Esophagus squamous epithelium (tissue), 4 donors: ENCODE measurements at regions not wholly inside any gene's neighbourhood (a gene's known extent, or its start where the extent isn't known, plus 50 kb on each side); places are given as distances from the start of the nearest gene placed in this dataset.

Experiments used
- POLR2A ChIP-seq, 4 donors: fragments of 450-650 bp; IDR thresholded peaks; one replicate each; pipeline ENCODE4 v1.6.1; 2017; ENCODE audit warnings: antibody characterized with exemption in 4 of 4, mild to moderate bottlenecking in 4 of 4, moderate library complexity in 3 of 4
- TF ChIP-seq, protein P1 (sequence below), 6 experiments: fragments of 450-650 bp in 4 of 6; fragments of 200-600 bp in 2 of 6; sonication (generic) in 2 of 6; IDR thresholded peaks; one replicate each; pipeline ENCODE4 v1.5.1; 2016 to 2019; ENCODE audit warnings: antibody characterized with exemption in 6 of 6, mild to moderate bottlenecking in 4 of 6, moderate library complexity in 4 of 6

DNA sequence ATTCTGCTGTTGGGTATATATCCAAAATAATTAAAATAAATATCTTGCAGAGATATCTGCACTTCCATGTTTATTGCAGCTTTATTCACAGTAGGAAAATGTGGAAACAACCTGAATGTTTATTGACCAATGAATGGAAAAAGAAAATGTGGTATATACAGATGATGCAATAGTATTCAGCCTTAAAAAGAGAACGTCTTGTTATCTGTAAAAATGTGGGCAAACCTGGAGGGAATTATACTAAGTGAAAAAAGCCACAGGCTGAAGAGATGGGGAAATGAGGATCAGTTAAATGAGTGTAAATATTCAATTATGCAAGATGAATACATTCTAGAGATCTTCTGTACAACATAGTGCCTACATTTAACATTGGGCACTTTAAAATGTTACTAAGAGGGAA is 766.1 kb upstream of the IGFBP3 start:
- TF ChIP-seq, protein P1, sequence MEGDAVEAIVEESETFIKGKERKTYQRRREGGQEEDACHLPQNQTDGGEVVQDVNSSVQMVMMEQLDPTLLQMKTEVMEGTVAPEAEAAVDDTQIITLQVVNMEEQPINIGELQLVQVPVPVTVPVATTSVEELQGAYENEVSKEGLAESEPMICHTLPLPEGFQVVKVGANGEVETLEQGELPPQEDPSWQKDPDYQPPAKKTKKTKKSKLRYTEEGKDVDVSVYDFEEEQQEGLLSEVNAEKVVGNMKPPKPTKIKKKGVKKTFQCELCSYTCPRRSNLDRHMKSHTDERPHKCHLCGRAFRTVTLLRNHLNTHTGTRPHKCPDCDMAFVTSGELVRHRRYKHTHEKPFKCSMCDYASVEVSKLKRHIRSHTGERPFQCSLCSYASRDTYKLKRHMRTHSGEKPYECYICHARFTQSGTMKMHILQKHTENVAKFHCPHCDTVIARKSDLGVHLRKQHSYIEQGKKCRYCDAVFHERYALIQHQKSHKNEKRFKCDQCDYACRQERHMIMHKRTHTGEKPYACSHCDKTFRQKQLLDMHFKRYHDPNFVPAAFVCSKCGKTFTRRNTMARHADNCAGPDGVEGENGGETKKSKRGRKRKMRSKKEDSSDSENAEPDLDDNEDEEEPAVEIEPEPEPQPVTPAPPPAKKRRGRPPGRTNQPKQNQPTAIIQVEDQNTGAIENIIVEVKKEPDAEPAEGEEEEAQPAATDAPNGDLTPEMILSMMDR (IDR thresholded peaks at IDR 0.05) = no peak
- no peak for TF ChIP-seq POLR2A (IDR thresholded peaks at IDR 0.05)
